ENCODE measurements at regions not wholly inside any gene's neighbourhood (a gene's known extent, or its start where the extent isn't known, plus 50 kb on each side); places are given as distances from the start of the nearest gene placed in this dataset.

- in situ Hi-C loops (cut with HindIII; ENCODE audit: low pct_unique_long_range_greater_than_20kb, low sequenced_read_pairs): no loop called here
- DNase-seq (ENCODE audit: low read depth): no peak
Observed at GRCh38 chr4:26120098-26120825, 200.6 kb upstream of the RBPJ start.

GRCh38 chr4:26122690-26123089 lies 198.1 kb upstream of the RBPJ start:
- in situ Hi-C loops (cut with HindIII; ENCODE audit: low pct_unique_long_range_greater_than_20kb, low sequenced_read_pairs): no loop called here

GRCh38 chr4:26124753-26125321 lies 196.0 kb upstream of the RBPJ start:
- in situ Hi-C loops (cut with HindIII; ENCODE audit: low pct_unique_long_range_greater_than_20kb, low sequenced_read_pairs): no loop called here
- DNase-seq (ENCODE audit: low read depth): no peak

More at GRCh38 chr4:26122690-26123089, 198.1 kb upstream of the RBPJ start:
- DNase-seq (ENCODE audit: low read depth): no peak

- DNase-seq (ENCODE audit: low read depth): no peak
- in situ Hi-C loops (cut with HindIII; ENCODE audit: low pct_unique_long_range_greater_than_20kb, low sequenced_read_pairs): no loop called here
Observed at GRCh38 chr4:26126143-26126718, 194.6 kb upstream of the RBPJ start.

- DNase-seq (ENCODE audit: low read depth): no peak
- in situ Hi-C loops (cut with HindIII; ENCODE audit: low pct_unique_long_range_greater_than_20kb, low sequenced_read_pairs): no loop called here
Observed at GRCh38 chr4:26126994-26127393, 193.8 kb upstream of the RBPJ start.

GRCh38 chr4:26127851-26128337 lies 192.9 kb upstream of the RBPJ start:
- DNase-seq (ENCODE audit: low read depth): no peak

GRCh38 chr4:26130173-26130572 lies 190.6 kb upstream of the RBPJ start:
- in situ Hi-C loops (cut with HindIII; ENCODE audit: low pct_unique_long_range_greater_than_20kb, low sequenced_read_pairs): no loop called here
- no peak for DNase-seq (ENCODE audit: low read depth)

More at GRCh38 chr4:26127851-26128337, 192.9 kb upstream of the RBPJ start:
- in situ Hi-C loops (cut with HindIII; ENCODE audit: low pct_unique_long_range_greater_than_20kb, low sequenced_read_pairs): no loop called here

- in situ Hi-C loops (cut with HindIII; ENCODE audit: low pct_unique_long_range_greater_than_20kb, low sequenced_read_pairs): no loop called here
- DNase-seq (ENCODE audit: low read depth): no peak
Observed at GRCh38 chr4:26130841-26131432, 189.9 kb upstream of the RBPJ start.

GRCh38 chr4:26131711-26132110 lies 189.1 kb upstream of the RBPJ start:
- in situ Hi-C loops (cut with HindIII; ENCODE audit: low pct_unique_long_range_greater_than_20kb, low sequenced_read_pairs): no loop called here
- no peak for DNase-seq (ENCODE audit: low read depth)

- in situ Hi-C loops (cut with HindIII; ENCODE audit: low pct_unique_long_range_greater_than_20kb, low sequenced_read_pairs): no loop called here
- DNase-seq (ENCODE audit: low read depth): no peak
Observed at GRCh38 chr4:26132858-26133257, 188.0 kb upstream of the RBPJ start.

- in situ Hi-C loops (cut with HindIII; ENCODE audit: low pct_unique_long_range_greater_than_20kb, low sequenced_read_pairs): no loop called here
Observed at GRCh38 chr4:26133840-26134239, 187.0 kb upstream of the RBPJ start.

GRCh38 chr4:26135331-26135730 lies 185.5 kb upstream of the RBPJ start:
- DNase-seq (ENCODE audit: low read depth): no peak
- in situ Hi-C loops (cut with HindIII; ENCODE audit: low pct_unique_long_range_greater_than_20kb, low sequenced_read_pairs): no loop called here

More at GRCh38 chr4:26133840-26134239, 187.0 kb upstream of the RBPJ start:
- no peak for DNase-seq (ENCODE audit: low read depth)

GRCh38 chr4:26136615-26137014 lies 184.2 kb upstream of the RBPJ start:
- in situ Hi-C loops (cut with HindIII; ENCODE audit: low pct_unique_long_range_greater_than_20kb, low sequenced_read_pairs): no loop called here
- DNase-seq (ENCODE audit: low read depth): no peak

- in situ Hi-C loops (cut with HindIII; ENCODE audit: low pct_unique_long_range_greater_than_20kb, low sequenced_read_pairs): no loop called here
- DNase-seq (ENCODE audit: low read depth): no peak
Observed at GRCh38 chr4:26137288-26137687, 183.5 kb upstream of the RBPJ start.

GRCh38 chr4:26139310-26139924 lies 181.4 kb upstream of the RBPJ start:
- in situ Hi-C loops (cut with HindIII; ENCODE audit: low pct_unique_long_range_greater_than_20kb, low sequenced_read_pairs): no loop called here
- DNase-seq (ENCODE audit: low read depth): no peak

GRCh38 chr4:26140150-26140898 lies 180.5 kb upstream of the RBPJ start:
- in situ Hi-C loops (cut with HindIII; ENCODE audit: low pct_unique_long_range_greater_than_20kb, low sequenced_read_pairs): no loop called here
- DNase-seq (ENCODE audit: low read depth): no peak

- DNase-seq (ENCODE audit: low read depth): no peak
- in situ Hi-C loops (cut with HindIII; ENCODE audit: low pct_unique_long_range_greater_than_20kb, low sequenced_read_pairs): no loop called here
Observed at GRCh38 chr4:26141051-26141721, 179.6 kb upstream of the RBPJ start.

All from Caki2 (cell line).